Activated CD4-positive, CD25-positive, alpha-beta regulatory T cell treated with anti-CD3 and anti-CD28 coated beads, Interleukin-2, amount 50 U/mL, for 72 hours (primary cell): ENCODE measurements at regions not wholly inside any gene's neighbourhood (a gene's known extent, or its start where the extent isn't known, plus 50 kb on each side); places are given as distances from the start of the nearest gene placed in this dataset.

ENCODE experiments used
- DNase-seq: peaks from one replicate; pipeline ENCODE4 v3.0.0; 2021

GRCh38 chr20:51216850-51217249, 193.9 kb upstream of the KCNG1 start:
- no peak for DNase-seq

GRCh38 chr20:51212816-51213215, 189.9 kb upstream of the KCNG1 start:
- no peak for DNase-seq

- no peak for DNase-seq
Measured at GRCh38 chr20:51211191-51211590, 188.3 kb upstream of the KCNG1 start.

- DNase-seq: no peak
Measured at GRCh38 chr20:51210084-51210483, 187.2 kb upstream of the KCNG1 start.

GRCh38 chr20:51208162-51208561, 185.3 kb upstream of the KCNG1 start:
- DNase-seq: no peak

GRCh38 chr20:51206032-51206662, 183.2 kb upstream of the KCNG1 start:
- no peak for DNase-seq

GRCh38 chr20:51204794-51205193, 181.9 kb upstream of the KCNG1 start:
- no peak for DNase-seq

GRCh38 chr20:51204051-51204715, 181.3 kb upstream of the KCNG1 start:
- DNase-seq: no peak

GRCh38 chr20:51202304-51202703, 179.4 kb upstream of the KCNG1 start:
- DNase-seq: no peak

- DNase-seq: no peak
Measured at GRCh38 chr20:51199920-51200319, 177.0 kb upstream of the KCNG1 start.

GRCh38 chr20:51198876-51199523, 176.1 kb upstream of the KCNG1 start:
- no peak for DNase-seq

GRCh38 chr20:51198238-51198637, 175.3 kb upstream of the KCNG1 start:
- no peak for DNase-seq

- DNase-seq: no peak
Measured at GRCh38 chr20:51196991-51197651, 174.2 kb upstream of the KCNG1 start.

GRCh38 chr20:51195990-51196389, 173.1 kb upstream of the KCNG1 start:
- no peak for DNase-seq

GRCh38 chr20:51195419-51195901, 172.6 kb upstream of the KCNG1 start:
- no peak for DNase-seq

- no peak for DNase-seq
Measured at GRCh38 chr20:51193066-51193772, 170.3 kb upstream of the KCNG1 start.

GRCh38 chr20:51190783-51191180, 167.9 kb upstream of the KCNG1 start:
- DNase-seq: no peak

- no peak for DNase-seq
Measured at GRCh38 chr20:51189814-51190782, 167.2 kb upstream of the KCNG1 start.

GRCh38 chr20:51188941-51189340, 166.0 kb upstream of the KCNG1 start:
- no peak for DNase-seq

GRCh38 chr20:51187261-51187660, 164.4 kb upstream of the KCNG1 start:
- no peak for DNase-seq

- no peak for DNase-seq
Measured at GRCh38 chr20:51185861-51186260, 163.0 kb upstream of the KCNG1 start.

GRCh38 chr20:51185277-51185676, 162.4 kb upstream of the KCNG1 start:
- no peak for DNase-seq
